ENCODE measurements at regions not wholly inside any gene's neighbourhood (a gene's known extent, or its start where the extent isn't known, plus 50 kb on each side); places are given as distances from the start of the nearest gene placed in this dataset.
"Not testable (repeated sequence)": the region's sequence is repeated elsewhere in the genome, so short reads cannot be mapped to it uniquely, and the experiment has no call there.

- Histone ChIP-seq H3K4me3 (ENCODE audit: low read depth, low read length) (no peak overlapping the region), H3K4me1 (ENCODE audit: control insufficient read depth, insufficient read depth, low read length) (no peaks in the 10 kb centered on the region), H3K27me3 (ENCODE audit: control insufficient read depth, insufficient read depth, low read length) (no peaks in the 10 kb centered on the region), H3K27ac (ENCODE audit: low read depth, low read length) (no peak overlapping the region), H3K9me3 (ENCODE audit: control insufficient read depth, insufficient read depth, low read length) (no peaks in the 10 kb centered on the region), H3K36me3 (ENCODE audit: control insufficient read depth, insufficient read depth, low read length) (no peaks in the 10 kb centered on the region)
- DNase-seq (ENCODE audit: low read depth in 4 of 6, low spot score in 6 of 6), result no peak
Measured at GRCh38 chr7:39819514-39819913, 130.5 kb upstream of the CDK13 start.

- no peak for DNase-seq (ENCODE audit: low read depth in 4 of 6, low spot score in 6 of 6)
- Histone ChIP-seq H3K36me3 (ENCODE audit: control insufficient read depth, insufficient read depth, low read length) (no peaks in the 10 kb centered on the region), H3K4me3 (ENCODE audit: low read depth, low read length) (no peak overlapping the region), H3K9me3 (ENCODE audit: control insufficient read depth, insufficient read depth, low read length) (no peaks in the 10 kb centered on the region), H3K27ac (ENCODE audit: low read depth, low read length) (no peak overlapping the region), H3K27me3 (ENCODE audit: control insufficient read depth, insufficient read depth, low read length) (no peaks in the 10 kb centered on the region), H3K4me1 (ENCODE audit: control insufficient read depth, insufficient read depth, low read length) (no peaks in the 10 kb centered on the region)
- WGBS (ENCODE audit: insufficient coverage), result no CpG with 5 or more reads among the region's 2 CpGs
Measured at GRCh38 chr7:39824456-39825200, 125.4 kb upstream of the CDK13 start.

GRCh38 chr7:39825401-39825980, 124.6 kb upstream of the CDK13 start:
- no peaks in the 10 kb centered on the region for H3K9me3 ChIP-seq (ENCODE audit: control insufficient read depth, insufficient read depth, low read length)
- H3K27ac ChIP-seq (ENCODE audit: low read depth, low read length), result no peak overlapping the region
- H3K4me1 ChIP-seq (ENCODE audit: control insufficient read depth, insufficient read depth, low read length), result no peaks in the 10 kb centered on the region
- H3K4me3 ChIP-seq (ENCODE audit: low read depth, low read length), result no peak overlapping the region
- DNase-seq (ENCODE audit: low read depth in 4 of 6, low spot score in 6 of 6), result no peak
- no CpG with 5 or more reads among the region's 6 CpGs for WGBS (ENCODE audit: insufficient coverage)
- no peaks in the 10 kb centered on the region for H3K36me3 ChIP-seq (ENCODE audit: control insufficient read depth, insufficient read depth, low read length)
- H3K27me3 ChIP-seq (ENCODE audit: control insufficient read depth, insufficient read depth, low read length), result no peaks in the 10 kb centered on the region

GRCh38 chr7:39826166-39826565, 123.9 kb upstream of the CDK13 start:
- Histone ChIP-seq H3K36me3 (ENCODE audit: control insufficient read depth, insufficient read depth, low read length) (no peaks in the 10 kb centered on the region), H3K4me1 (ENCODE audit: control insufficient read depth, insufficient read depth, low read length) (no peaks in the 10 kb centered on the region), H3K9me3 (ENCODE audit: control insufficient read depth, insufficient read depth, low read length) (no peaks in the 10 kb centered on the region), H3K27me3 (ENCODE audit: control insufficient read depth, insufficient read depth, low read length) (no peaks in the 10 kb centered on the region), H3K4me3 (ENCODE audit: low read depth, low read length) (no peak overlapping the region), H3K27ac (ENCODE audit: low read depth, low read length) (no peak overlapping the region)
- no CpG with 5 or more reads among the region's 2 CpGs for WGBS (ENCODE audit: insufficient coverage)
- no peak for DNase-seq (ENCODE audit: low read depth in 4 of 6, low spot score in 6 of 6)

GRCh38 chr7:39827571-39827970, 122.5 kb upstream of the CDK13 start:
- Histone ChIP-seq H3K4me1 (ENCODE audit: control insufficient read depth, insufficient read depth, low read length) (no peaks in the 10 kb centered on the region), H3K4me3 (ENCODE audit: low read depth, low read length) (no peak overlapping the region), H3K27ac (ENCODE audit: low read depth, low read length) (no peak overlapping the region), H3K27me3 (ENCODE audit: control insufficient read depth, insufficient read depth, low read length) (no peaks in the 10 kb centered on the region), H3K9me3 (ENCODE audit: control insufficient read depth, insufficient read depth, low read length) (no peaks in the 10 kb centered on the region), H3K36me3 (ENCODE audit: control insufficient read depth, insufficient read depth, low read length) (no peaks in the 10 kb centered on the region)
- DNase-seq (ENCODE audit: low read depth in 4 of 6, low spot score in 6 of 6), result no peak
- whole genome bisulfite sequencing (ENCODE audit: insufficient coverage), result no CpG with 5 or more reads among the region's 2 CpGs

GRCh38 chr7:39829028-39829427, 121.0 kb upstream of the CDK13 start:
- Histone ChIP-seq H3K4me1 (ENCODE audit: control insufficient read depth, insufficient read depth, low read length) (peaks cover 7% of the 10 kb centered on the region), H3K36me3 (ENCODE audit: control insufficient read depth, insufficient read depth, low read length) (no peaks in the 10 kb centered on the region), H3K27ac (ENCODE audit: low read depth, low read length) (no peak overlapping the region), H3K4me3 (ENCODE audit: low read depth, low read length) (no peak overlapping the region), H3K9me3 (ENCODE audit: control insufficient read depth, insufficient read depth, low read length) (no peaks in the 10 kb centered on the region), H3K27me3 (ENCODE audit: control insufficient read depth, insufficient read depth, low read length) (peaks cover under 1% of the 10 kb centered on the region)
- DNase-seq (ENCODE audit: low read depth in 4 of 6, low spot score in 6 of 6), result no peak
- 94% methylated on average over 2 of the region's 2 CpGs for WGBS (ENCODE audit: insufficient coverage)

- peaks cover 8% of the 10 kb centered on the region for H3K4me1 ChIP-seq (ENCODE audit: control insufficient read depth, insufficient read depth, low read length)
- no CpG with 5 or more reads among the region's 3 CpGs for WGBS (ENCODE audit: insufficient coverage)
- no peak for DNase-seq (ENCODE audit: low read depth in 4 of 6, low spot score in 6 of 6)
- H3K27ac ChIP-seq (ENCODE audit: low read depth, low read length), result no peak overlapping the region
- peaks cover 4% of the 10 kb centered on the region for H3K27me3 ChIP-seq (ENCODE audit: control insufficient read depth, insufficient read depth, low read length)
- no peaks in the 10 kb centered on the region for H3K9me3 ChIP-seq (ENCODE audit: control insufficient read depth, insufficient read depth, low read length)
- no peaks in the 10 kb centered on the region for H3K36me3 ChIP-seq (ENCODE audit: control insufficient read depth, insufficient read depth, low read length)
- H3K4me3 ChIP-seq (ENCODE audit: low read depth, low read length), result no peak overlapping the region
Measured at GRCh38 chr7:39832519-39833085, 117.5 kb upstream of the CDK13 start.

GRCh38 chr7:39833180-39833799, 116.8 kb upstream of the CDK13 start:
- under 1% methylated on average over 64 of the region's 71 CpGs for WGBS (ENCODE audit: insufficient coverage)
- not testable (repeated sequence) for H3K4me1 ChIP-seq (ENCODE audit: control insufficient read depth, insufficient read depth, low read length); H3K36me3 ChIP-seq (ENCODE audit: control insufficient read depth, insufficient read depth, low read length); H3K9me3 ChIP-seq (ENCODE audit: control insufficient read depth, insufficient read depth, low read length); H3K27ac ChIP-seq (ENCODE audit: low read depth, low read length); H3K27me3 ChIP-seq (ENCODE audit: control insufficient read depth, insufficient read depth, low read length)
- peak; percentile 15 to 84 (median 30) for DNase-seq (ENCODE audit: low read depth in 4 of 6, low spot score in 6 of 6)
- H3K4me3 ChIP-seq (ENCODE audit: low read depth, low read length), result peak overlapping the region; percentile 39

GRCh38 chr7:39833865-39834634, 116.0 kb upstream of the CDK13 start:
- 14% methylated on average over 35 of the region's 36 CpGs for WGBS (ENCODE audit: insufficient coverage)
- not testable (repeated sequence) for DNase-seq (ENCODE audit: low read depth in 4 of 6, low spot score in 6 of 6); H3K4me1 ChIP-seq (ENCODE audit: control insufficient read depth, insufficient read depth, low read length); H3K9me3 ChIP-seq (ENCODE audit: control insufficient read depth, insufficient read depth, low read length); H3K27ac ChIP-seq (ENCODE audit: low read depth, low read length); H3K27me3 ChIP-seq (ENCODE audit: control insufficient read depth, insufficient read depth, low read length); H3K36me3 ChIP-seq (ENCODE audit: control insufficient read depth, insufficient read depth, low read length)
- peak overlapping the region; percentile 39 for H3K4me3 ChIP-seq (ENCODE audit: low read depth, low read length)
